ENCODE measurements at regions not wholly inside any gene's neighbourhood (a gene's known extent, or its start where the extent isn't known, plus 50 kb on each side); places are given as distances from the start of the nearest gene placed in this dataset.

DNA sequence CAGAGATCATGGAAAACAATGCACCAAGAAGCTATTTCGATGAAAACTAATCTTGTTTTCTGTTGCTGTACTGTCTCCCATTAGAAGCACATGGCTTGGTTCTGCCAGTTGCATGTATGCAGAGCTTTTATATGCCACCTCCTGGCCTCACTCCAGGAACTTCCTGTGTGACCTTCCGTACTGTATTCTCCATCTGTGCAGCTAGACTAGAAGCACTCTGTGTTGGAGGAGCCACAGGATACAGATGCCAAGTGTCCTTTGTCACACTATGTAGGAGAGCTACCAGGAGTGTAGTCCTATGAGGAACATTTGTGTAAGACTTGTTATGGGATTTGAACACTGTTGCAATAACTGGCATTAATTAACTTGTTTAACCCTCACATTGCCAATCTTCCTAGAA, 503.5 kb upstream of the TPK1 start:
- no peak for TF ChIP-seq POLR2AphosphoS5 (IDR thresholded peaks at IDR 0.05; ENCODE audit: insufficient read depth, low read depth, low read length)
- TF ChIP-seq, protein P1, sequence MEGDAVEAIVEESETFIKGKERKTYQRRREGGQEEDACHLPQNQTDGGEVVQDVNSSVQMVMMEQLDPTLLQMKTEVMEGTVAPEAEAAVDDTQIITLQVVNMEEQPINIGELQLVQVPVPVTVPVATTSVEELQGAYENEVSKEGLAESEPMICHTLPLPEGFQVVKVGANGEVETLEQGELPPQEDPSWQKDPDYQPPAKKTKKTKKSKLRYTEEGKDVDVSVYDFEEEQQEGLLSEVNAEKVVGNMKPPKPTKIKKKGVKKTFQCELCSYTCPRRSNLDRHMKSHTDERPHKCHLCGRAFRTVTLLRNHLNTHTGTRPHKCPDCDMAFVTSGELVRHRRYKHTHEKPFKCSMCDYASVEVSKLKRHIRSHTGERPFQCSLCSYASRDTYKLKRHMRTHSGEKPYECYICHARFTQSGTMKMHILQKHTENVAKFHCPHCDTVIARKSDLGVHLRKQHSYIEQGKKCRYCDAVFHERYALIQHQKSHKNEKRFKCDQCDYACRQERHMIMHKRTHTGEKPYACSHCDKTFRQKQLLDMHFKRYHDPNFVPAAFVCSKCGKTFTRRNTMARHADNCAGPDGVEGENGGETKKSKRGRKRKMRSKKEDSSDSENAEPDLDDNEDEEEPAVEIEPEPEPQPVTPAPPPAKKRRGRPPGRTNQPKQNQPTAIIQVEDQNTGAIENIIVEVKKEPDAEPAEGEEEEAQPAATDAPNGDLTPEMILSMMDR (IDR thresholded peaks at IDR 0.05; ENCODE audit: extremely low read depth in 1 of 2, insufficient read depth in 1 of 2, low read depth in 1 of 2, low read length in 2 of 2), result no peak
- TF ChIP-seq FOS (IDR thresholded peaks at IDR 0.05; ENCODE audit: borderline replicate concordance, insufficient read depth, low read length), result no peak

All from endothelial cell of umbilical vein (primary cell).